ENCODE measurements at regions not wholly inside any gene's neighbourhood (a gene's known extent, or its start where the extent isn't known, plus 50 kb on each side); places are given as distances from the start of the nearest gene placed in this dataset.

GRCh38 chr15:55031727-55032126, 165.0 kb downstream of the RSL24D1 start:
- TF ChIP-seq CTCF (IDR thresholded peaks at IDR 0.05; ENCODE audit: low read depth, low read length), result no peak
- DNase-seq (ENCODE audit: extremely low read depth, low read depth), result no peak

GRCh38 chr15:55026381-55026780, 170.4 kb downstream of the RSL24D1 start:
- TF ChIP-seq CTCF (IDR thresholded peaks at IDR 0.05; ENCODE audit: low read depth, low read length), result no peak
- DNase-seq (ENCODE audit: extremely low read depth, low read depth), result no peak

GRCh38 chr15:55017635-55018034, 179.1 kb downstream of the RSL24D1 start:
- no peak for TF ChIP-seq CTCF (IDR thresholded peaks at IDR 0.05; ENCODE audit: low read depth, low read length)
- no peak for DNase-seq (ENCODE audit: extremely low read depth, low read depth)

GRCh38 chr15:55016225-55016624, 180.5 kb downstream of the RSL24D1 start:
- no peak for TF ChIP-seq CTCF (IDR thresholded peaks at IDR 0.05; ENCODE audit: low read depth, low read length)
- no peak for DNase-seq (ENCODE audit: extremely low read depth, low read depth)

- DNase-seq (ENCODE audit: extremely low read depth, low read depth), result no peak
- TF ChIP-seq CTCF (IDR thresholded peaks at IDR 0.05; ENCODE audit: low read depth, low read length), result no peak
These were observed 181.7 kb downstream of the RSL24D1 start for GRCh38 chr15:55015093-55015445.

GRCh38 chr15:55014391-55015092, 182.2 kb downstream of the RSL24D1 start:
- TF ChIP-seq CTCF (IDR thresholded peaks at IDR 0.05; ENCODE audit: low read depth, low read length), result no peak
- DNase-seq (ENCODE audit: extremely low read depth, low read depth), result no peak

- DNase-seq (ENCODE audit: extremely low read depth, low read depth), result no peak
- TF ChIP-seq CTCF (IDR thresholded peaks at IDR 0.05; ENCODE audit: low read depth, low read length), result no peak
These were observed 188.3 kb downstream of the RSL24D1 start for GRCh38 chr15:55008421-55008820.
